ENCODE measurements at regions not wholly inside any gene's neighbourhood (a gene's known extent, or its start where the extent isn't known, plus 50 kb on each side); places are given as distances from the start of the nearest gene placed in this dataset.

GRCh38 chr15:95902606-95903005 is 427.9 kb upstream of the NR2F2 start (continued):
- TF ChIP-seq ZNF462 (CRISPR knock-in tag; IDR thresholded peaks at IDR 0.05) (no peak), ZNF331 (CRISPR knock-in tag; IDR thresholded peaks at IDR 0.05; ENCODE audit: low read depth) (no peak), EZH2 (IDR thresholded peaks at IDR 0.05; ENCODE audit: low read depth, unreplicated experiment) (no peak), POLR2AphosphoS5 (IDR thresholded peaks at IDR 0.05; ENCODE audit: low read depth) (no peak)

- Histone ChIP-seq H3K79me2 (replicated peaks; ENCODE audit: insufficient read depth) (no peaks in the 10 kb centered on the region), H3K4me1 (ENCODE audit: insufficient read depth) (peaks cover 6% of the 10 kb centered on the region; the same call in 1 of the 2 replicates), H2AFZ (no peak overlapping the region), H3K9me2 (ENCODE audit: insufficient read depth) (peaks cover 7% of the 10 kb centered on the region), H3F3A (replicated peaks; ENCODE audit: low read depth) (no peaks in the 10 kb centered on the region), H4K20me1 (replicated peaks; ENCODE audit: insufficient read depth) (no peaks in the 10 kb centered on the region), H3K4me3 (no peak overlapping the region), H3K27ac (ENCODE audit: low read depth) (no peak overlapping the region), H3K36me3 (ENCODE audit: insufficient read depth) (no peaks in the 10 kb centered on the region), H3K4me2 (no peak overlapping the region), H3K27me3 (ENCODE audit: insufficient read depth) (peaks cover 17% of the 10 kb centered on the region; the same call in 1 of the 2 replicates)
- no peak for TF ChIP-seq EZH2 (IDR thresholded peaks at IDR 0.05; ENCODE audit: low read depth, unreplicated experiment)
- TF ChIP-seq NANOG (IDR thresholded peaks at IDR 0.05; ENCODE audit: borderline replicate concordance) = no peak
- TF ChIP-seq REST (IDR thresholded peaks at IDR 0.05; ENCODE audit: unreplicated experiment) = no peak
- no peak for TF ChIP-seq EZH2phosphoT487 (IDR thresholded peaks at IDR 0.05; ENCODE audit: unreplicated experiment)
- no peak for ATAC-seq
- H3K36me3 Mint-ChIP-seq (ENCODE audit: low read depth) = no peaks in the 10 kb centered on the region
- H3K4me1 Mint-ChIP-seq = peaks cover 9% of the 10 kb centered on the region; the same call in 2 of the 3 replicates
- H3K27ac Mint-ChIP-seq = no peak overlapping the region
- no peaks in the 10 kb centered on the region for H3K9me3 Mint-ChIP-seq
- no peak overlapping the region for H3K4me3 Mint-ChIP-seq
- DNase-seq (ENCODE audit: low spot score) = no peak
- H3K27me3 Mint-ChIP-seq (ENCODE audit: insufficient read depth, low read depth, poor library complexity) = peaks cover 25% of the 10 kb centered on the region
Measured at GRCh38 chr15:95903352-95903751, 427.1 kb upstream of the NR2F2 start.
